Endothelial cell of umbilical vein (primary cell): ENCODE measurements at regions not wholly inside any gene's neighbourhood (a gene's known extent, or its start where the extent isn't known, plus 50 kb on each side); places are given as distances from the start of the nearest gene placed in this dataset.

ENCODE experiments used
- BruUV-seq: library from RNA; stranded (reverse); fragments of 400-500 nt; replicated peaks from 2 replicates; lab custom pipeline; 2021; lab: Mats Ljungman, UMichigan
- CTCF ChIA-PET: fragments of 300-600, 350-600 bp; sonication (Branson Sonifier 250); formaldehyde crosslinking; loops from one replicate; lab custom pipeline; 2021; ENCODE audit warnings: antibody characterized with exemption, inconsistent platforms; lab: Charles Lee
- POLR2A ChIA-PET: fragments of 300-600, 350-600 bp; sonication (Branson Sonifier 250); formaldehyde crosslinking; loops from one replicate; lab custom pipeline; 2021; ENCODE audit warnings: antibody characterized with exemption, inconsistent platforms; lab: Charles Lee
- DNase-seq: peaks from one replicate; pipeline ENCODE4 v3.0.0-alpha.2; 2011; ENCODE audit warnings: low read depth, low spot score
- FAIRE-seq: peaks from 2 replicates; lab custom pipeline; 2011; peaks lifted over from hg19 to GRCh38; lab: Jason Lieb, UNC
- H2AFZ ChIP-seq: 2 replicates; pipeline ENCODE4 v1.6.0; 2012; ENCODE audit warnings: low read depth, low read length, control low read depth, inconsistent platforms
- H3K27ac ChIP-seq: 2 replicates; pipeline ENCODE4 v1.5.1; 2011; ENCODE audit warnings: low read depth, mild to moderate bottlenecking, control low read depth, low read length, moderate library complexity; ENCODE audit not compliant: insufficient read depth
- H3K27me3 ChIP-seq, 2 experiments: 2 replicates each; pipeline versions ENCODE4 v1.6.0 to v1.6.1; 2011; ENCODE audit warnings: low read length in 2 of 2, mixed read lengths in 1 of 2; ENCODE audit not compliant: control insufficient read depth in 2 of 2, insufficient read depth in 2 of 2
- H3K36me3 ChIP-seq, 2 experiments: 2 replicates in 1 of 2; 3 replicates in 1 of 2; pipeline ENCODE4 v1.5.1; 2011; ENCODE audit warnings: low read length in 2 of 2, mild to moderate bottlenecking in 1 of 2, moderate library complexity in 1 of 2; ENCODE audit not compliant: control insufficient read depth in 2 of 2, insufficient read depth in 2 of 2; ENCODE audit errors: extremely low read depth in 1 of 2
- H3K4me1 ChIP-seq: 3 replicates; pipeline ENCODE4 v1.5.1; 2011; ENCODE audit warnings: mild to moderate bottlenecking, low read length; ENCODE audit not compliant: control insufficient read depth, insufficient read depth; ENCODE audit errors: extremely low read depth
- H3K4me2 ChIP-seq: 2 replicates; pipeline ENCODE4 v1.6.1; 2011; ENCODE audit warnings: low read length, control low read depth, mixed read lengths; ENCODE audit not compliant: insufficient read depth
- H3K4me3 ChIP-seq, 3 experiments: fragments of 200-600 bp in 1 of 3; sonication (generic), shearing (Covaris generic) in 1 of 3; replicated peaks in 1 of 3; 2 replicates each; pipeline ENCODE4 v1.5.1; 2011 to 2016; ENCODE audit warnings: control low read depth in 3 of 3, low read length in 3 of 3, mild to moderate bottlenecking in 2 of 3, inconsistent platforms in 1 of 3, low read depth in 1 of 3, moderate library complexity in 1 of 3; ENCODE audit not compliant: insufficient read depth in 1 of 3
- H3K79me2 ChIP-seq: 2 replicates; pipeline ENCODE4 v1.6.0; 2012; ENCODE audit warnings: low read length, inconsistent platforms; ENCODE audit not compliant: control insufficient read depth, insufficient read depth
- H3K9ac ChIP-seq: replicated peaks from 2 replicates; pipeline ENCODE3; 2011; ENCODE audit warnings: low read length, control low read depth; ENCODE audit not compliant: insufficient read depth; ENCODE audit errors: extremely low read depth
- H3K9me1 ChIP-seq: replicated peaks from 3 replicates; pipeline ENCODE4 v1.6.0; 2011; ENCODE audit warnings: mild to moderate bottlenecking, low read length; ENCODE audit not compliant: control insufficient read depth, insufficient read depth; ENCODE audit errors: extremely low read depth
- H3K9me3 ChIP-seq: replicated peaks from 2 replicates; pipeline ENCODE4 v1.5.1; 2012; ENCODE audit warnings: low read length, inconsistent platforms; ENCODE audit not compliant: control insufficient read depth, insufficient read depth
- H4K20me1 ChIP-seq: replicated peaks from 2 replicates; pipeline ENCODE3; 2011; ENCODE audit warnings: mild to moderate bottlenecking, low read length; ENCODE audit not compliant: control insufficient read depth, insufficient read depth; ENCODE audit errors: extremely low read depth
- EZH2 ChIP-seq: IDR thresholded peaks from 2 replicates; pipeline ENCODE4 v1.6.1; 2012; ENCODE audit warnings: borderline replicate concordance, low read depth, mild to moderate bottlenecking, moderate library complexity, low read length, inconsistent platforms; ENCODE audit not compliant: severe bottlenecking
- FOS ChIP-seq: IDR thresholded peaks from 2 replicates; pipeline ENCODE4 v1.6.1; 2011; ENCODE audit warnings: mild to moderate bottlenecking, low read length, moderate library complexity, borderline replicate concordance; ENCODE audit not compliant: insufficient read depth
- GATA2 ChIP-seq: IDR thresholded peaks from 2 replicates; pipeline ENCODE4 v1.7.0; 2011; ENCODE audit warnings: low read depth, mild to moderate bottlenecking, moderate library complexity, mixed read lengths, low read length; ENCODE audit not compliant: insufficient read length, insufficient read depth
- JUN ChIP-seq: IDR thresholded peaks from 2 replicates; pipeline ENCODE4 v1.6.1; 2011; ENCODE audit warnings: borderline replicate concordance, low read depth; ENCODE audit not compliant: insufficient read length, insufficient read depth
- MAX ChIP-seq: IDR thresholded peaks from 2 replicates; pipeline ENCODE4 v1.6.1; 2011; ENCODE audit not compliant: insufficient read depth, insufficient read length
- MYC ChIP-seq: IDR thresholded peaks from one replicate; pipeline ENCODE4 v1.6.1; 2011; ENCODE audit warnings: mild to moderate bottlenecking, low read depth, low read length
- POLR2A ChIP-seq: IDR thresholded peaks from 2 replicates; pipeline ENCODE4 v1.6.1; 2012; ENCODE audit warnings: low read depth, mild to moderate bottlenecking, control low read depth, low read length
- POLR2AphosphoS5 ChIP-seq: IDR thresholded peaks from 2 replicates; pipeline ENCODE4 v1.6.1; 2012; ENCODE audit warnings: low read depth, mild to moderate bottlenecking, control low read depth, low read length, moderate library complexity; ENCODE audit not compliant: insufficient read depth
- dilution Hi-C: fragments of 300-500 bp; cut with MboI; formaldehyde crosslinking; loops from one replicate; pipeline ENCODE4 v1.15.0; 2019; ENCODE audit warnings: low sequenced_read_pairs; ENCODE audit not compliant: extremely low pct_ligation_motif_present
- intact Hi-C: fragments of 100-400 bp; cut with micrococcal nuclease; formaldehyde crosslinking; loops from one replicate; pipeline ENCODE4 v1.10.0; 2022
- TF ChIP-seq, protein P1 (sequence below), 2 donors: IDR thresholded peaks; 1 replicate in 1 of 2; 2 replicates in 1 of 2; pipeline ENCODE4 v1.5.1; 2011; ENCODE audit warnings: low read length in 2 of 2, mild to moderate bottlenecking in 2 of 2, moderate library complexity in 2 of 2, control low read depth in 1 of 2, inconsistent platforms in 1 of 2, low read depth in 1 of 2; ENCODE audit not compliant: insufficient read depth in 1 of 2; ENCODE audit errors: extremely low read depth in 1 of 2

DNA sequence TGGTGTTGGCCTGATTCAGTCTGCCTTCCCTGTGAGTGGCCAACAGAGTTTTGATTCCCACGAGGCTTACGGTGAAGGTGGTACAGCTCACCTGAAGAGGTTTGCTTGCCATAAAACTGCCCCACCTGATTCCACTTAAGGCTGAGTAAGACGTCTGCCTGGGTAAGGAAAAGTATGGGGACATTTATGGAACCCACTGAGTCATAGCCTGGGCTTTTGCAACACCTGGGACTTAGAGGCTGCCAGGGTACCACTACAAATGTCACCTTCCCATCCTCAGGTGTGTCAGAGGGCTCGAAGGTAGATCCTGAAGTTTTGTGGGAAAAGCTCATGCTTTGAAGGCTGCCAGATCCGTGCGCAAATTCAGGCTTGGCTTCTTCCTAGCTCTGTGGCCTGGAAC is 56.9 kb upstream of the SLCO2A1 start:
- POLR2A ChIA-PET, result no interaction called here
- no peak for FAIRE-seq
- Histone ChIP-seq H3K79me2 (no peaks in the 10 kb centered on the region), H3K4me1 (no peaks in the 10 kb centered on the region), H3K9ac (no peak overlapping the region), H3K4me3 (no peak overlapping the region), H2AFZ (no peak overlapping the region), H4K20me1 (no peaks in the 10 kb centered on the region), H3K36me3 (no peaks in the 10 kb centered on the region), H3K9me1 (no peaks in the 10 kb centered on the region), H3K27ac (no peak overlapping the region), H3K9me3 (no peaks in the 10 kb centered on the region), H3K4me2 (no peak overlapping the region), H3K27me3 (no peaks in the 10 kb centered on the region)
- dilution Hi-C loops (no loop called here), intact Hi-C loops (no loop called here)
- DNase-seq, result no peak
- BruUV-seq, result no TSS peak
- TF ChIP-seq, protein P1, sequence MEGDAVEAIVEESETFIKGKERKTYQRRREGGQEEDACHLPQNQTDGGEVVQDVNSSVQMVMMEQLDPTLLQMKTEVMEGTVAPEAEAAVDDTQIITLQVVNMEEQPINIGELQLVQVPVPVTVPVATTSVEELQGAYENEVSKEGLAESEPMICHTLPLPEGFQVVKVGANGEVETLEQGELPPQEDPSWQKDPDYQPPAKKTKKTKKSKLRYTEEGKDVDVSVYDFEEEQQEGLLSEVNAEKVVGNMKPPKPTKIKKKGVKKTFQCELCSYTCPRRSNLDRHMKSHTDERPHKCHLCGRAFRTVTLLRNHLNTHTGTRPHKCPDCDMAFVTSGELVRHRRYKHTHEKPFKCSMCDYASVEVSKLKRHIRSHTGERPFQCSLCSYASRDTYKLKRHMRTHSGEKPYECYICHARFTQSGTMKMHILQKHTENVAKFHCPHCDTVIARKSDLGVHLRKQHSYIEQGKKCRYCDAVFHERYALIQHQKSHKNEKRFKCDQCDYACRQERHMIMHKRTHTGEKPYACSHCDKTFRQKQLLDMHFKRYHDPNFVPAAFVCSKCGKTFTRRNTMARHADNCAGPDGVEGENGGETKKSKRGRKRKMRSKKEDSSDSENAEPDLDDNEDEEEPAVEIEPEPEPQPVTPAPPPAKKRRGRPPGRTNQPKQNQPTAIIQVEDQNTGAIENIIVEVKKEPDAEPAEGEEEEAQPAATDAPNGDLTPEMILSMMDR (IDR thresholded peaks at IDR 0.05; ENCODE audit: extremely low read depth in 1 of 2, insufficient read depth in 1 of 2, low read depth in 1 of 2, low read length in 2 of 2), result no peak
- TF ChIP-seq POLR2A (no peak), EZH2 (no peak)
- CTCF ChIA-PET, result no interaction called here

- ChIA-PET POLR2A (no interaction called here), CTCF (no interaction called here)
- no peaks in the 10 kb centered on the region for H3K27me3 ChIP-seq
- H2AFZ ChIP-seq, result no peak overlapping the region
- H3K9me3 ChIP-seq, result no peaks in the 10 kb centered on the region
- no peaks in the 10 kb centered on the region for H3K9me1 ChIP-seq
- no peaks in the 10 kb centered on the region for H4K20me1 ChIP-seq
- FAIRE-seq (no peak), DNase-seq (no peak)
- H3K4me1 ChIP-seq, result no peaks in the 10 kb centered on the region
- dilution Hi-C loops, result no loop called here
- intact Hi-C loops, result no loop called here
- H3K9ac ChIP-seq, result no peak overlapping the region
- TF ChIP-seq GATA2 (no peak), MYC (no peak), POLR2AphosphoS5 (no peak), JUN (no peak), MAX (no peak), POLR2A (no peak), EZH2 (no peak), FOS (no peak)
- TF ChIP-seq, protein P1 (IDR thresholded peaks at IDR 0.05; ENCODE audit: extremely low read depth in 1 of 2, insufficient read depth in 1 of 2, low read depth in 1 of 2, low read length in 2 of 2), result no peak
- no peaks in the 10 kb centered on the region for H3K36me3 ChIP-seq
- no peak overlapping the region for H3K4me2 ChIP-seq
- H3K4me3 ChIP-seq, result no peak overlapping the region
- BruUV-seq, result no TSS peak
- no peak overlapping the region for H3K27ac ChIP-seq
- H3K79me2 ChIP-seq, result no peaks in the 10 kb centered on the region
Measured at GRCh38 chr3:134085034-134085775, 55.5 kb upstream of the SLCO2A1 start.
